ENCODE measurements at regions not wholly inside any gene's neighbourhood (a gene's known extent, or its start where the extent isn't known, plus 50 kb on each side); places are given as distances from the start of the nearest gene placed in this dataset.

GRCh38 chr21:28263974-28264373 is 728.7 kb downstream of the LTN1 start:
- H3K27me3 Mint-ChIP-seq = no peaks in the 10 kb centered on the region
- no peaks in the 10 kb centered on the region for H3K9me3 Mint-ChIP-seq
- no peak overlapping the region for H3K27ac Mint-ChIP-seq
- H3K4me1 Mint-ChIP-seq = no peaks in the 10 kb centered on the region
- no peak for ATAC-seq
- DNase-seq = no peak
- H3K4me3 Mint-ChIP-seq = no peak overlapping the region

- Mint-ChIP-seq H3K4me1 (no peaks in the 10 kb centered on the region), H3K27ac (no peak overlapping the region), H3K27me3 (no peaks in the 10 kb centered on the region), H3K9me3 (no peaks in the 10 kb centered on the region), H3K4me3 (no peak overlapping the region)
- DNase-seq (no peak), ATAC-seq (no peak)
Measured at GRCh38 chr21:28261298-28261697, 731.4 kb downstream of the LTN1 start.

- Mint-ChIP-seq H3K27ac (no peak overlapping the region), H3K9me3 (no peaks in the 10 kb centered on the region), H3K4me3 (no peak overlapping the region), H3K4me1 (no peaks in the 10 kb centered on the region), H3K27me3 (no peaks in the 10 kb centered on the region)
- ATAC-seq (no peak), DNase-seq (no peak)
Measured at GRCh38 chr21:28257276-28257675, 735.4 kb downstream of the LTN1 start.

- Mint-ChIP-seq H3K4me3 (no peak overlapping the region), H3K4me1 (no peaks in the 10 kb centered on the region), H3K9me3 (no peaks in the 10 kb centered on the region), H3K27me3 (no peaks in the 10 kb centered on the region), H3K27ac (no peak overlapping the region)
- DNase-seq (no peak), ATAC-seq (no peak)
Measured at GRCh38 chr21:28256837-28257236, 735.8 kb downstream of the LTN1 start.

GRCh38 chr21:28256420-28256831 is 736.3 kb downstream of the LTN1 start:
- Mint-ChIP-seq H3K27me3 (no peaks in the 10 kb centered on the region), H3K9me3 (no peaks in the 10 kb centered on the region), H3K27ac (no peak overlapping the region), H3K4me3 (no peak overlapping the region), H3K4me1 (no peaks in the 10 kb centered on the region)
- ATAC-seq (no peak), DNase-seq (no peak)

- DNase-seq (no peak), ATAC-seq (no peak)
- no peaks in the 10 kb centered on the region for H3K27me3 Mint-ChIP-seq
- H3K27ac Mint-ChIP-seq = no peak overlapping the region
- H3K4me1 Mint-ChIP-seq = no peaks in the 10 kb centered on the region
- no peak overlapping the region for H3K4me3 Mint-ChIP-seq
- no peaks in the 10 kb centered on the region for H3K9me3 Mint-ChIP-seq
Measured at GRCh38 chr21:28253961-28254360, 738.7 kb downstream of the LTN1 start.

GRCh38 chr21:28253338-28253737 is 739.3 kb downstream of the LTN1 start:
- DNase-seq (no peak), ATAC-seq (no peak)
- Mint-ChIP-seq H3K27ac (no peak overlapping the region), H3K4me3 (no peak overlapping the region), H3K27me3 (no peaks in the 10 kb centered on the region), H3K4me1 (no peaks in the 10 kb centered on the region), H3K9me3 (no peaks in the 10 kb centered on the region)

GRCh38 chr21:28252928-28253327 is 739.7 kb downstream of the LTN1 start:
- Mint-ChIP-seq H3K27me3 (no peaks in the 10 kb centered on the region), H3K4me1 (no peaks in the 10 kb centered on the region), H3K4me3 (no peak overlapping the region), H3K27ac (no peak overlapping the region), H3K9me3 (no peaks in the 10 kb centered on the region)
- ATAC-seq (no peak), DNase-seq (no peak)

- Mint-ChIP-seq H3K27ac (no peak overlapping the region), H3K9me3 (no peaks in the 10 kb centered on the region), H3K4me1 (no peaks in the 10 kb centered on the region), H3K27me3 (no peaks in the 10 kb centered on the region), H3K4me3 (no peak overlapping the region)
- ATAC-seq (no peak), DNase-seq (no peak)
Measured at GRCh38 chr21:28250946-28251345, 741.7 kb downstream of the LTN1 start.

GRCh38 chr21:28247454-28248020 is 745.1 kb downstream of the LTN1 start:
- no peak for DNase-seq
- Mint-ChIP-seq H3K27ac (no peak overlapping the region), H3K4me3 (no peak overlapping the region), H3K4me1 (no peaks in the 10 kb centered on the region), H3K9me3 (no peaks in the 10 kb centered on the region), H3K27me3 (no peaks in the 10 kb centered on the region)
- no peak for ATAC-seq

GRCh38 chr21:28240586-28240985 is 752.1 kb downstream of the LTN1 start:
- no peak for DNase-seq
- H3K27ac Mint-ChIP-seq = no peak overlapping the region
- H3K27me3 Mint-ChIP-seq = no peaks in the 10 kb centered on the region
- no peak for ATAC-seq
- no peak overlapping the region for H3K4me3 Mint-ChIP-seq
- H3K4me1 Mint-ChIP-seq = no peaks in the 10 kb centered on the region
- no peaks in the 10 kb centered on the region for H3K9me3 Mint-ChIP-seq

GRCh38 chr21:28239340-28239739 is 753.3 kb downstream of the LTN1 start:
- H3K4me1 Mint-ChIP-seq = no peaks in the 10 kb centered on the region
- ATAC-seq (no peak), DNase-seq (no peak)
- no peaks in the 10 kb centered on the region for H3K9me3 Mint-ChIP-seq
- no peaks in the 10 kb centered on the region for H3K27me3 Mint-ChIP-seq
- no peak overlapping the region for H3K27ac Mint-ChIP-seq
- H3K4me3 Mint-ChIP-seq = no peak overlapping the region

GRCh38 chr21:28237661-28238060 is 755.0 kb downstream of the LTN1 start:
- Mint-ChIP-seq H3K27me3 (no peaks in the 10 kb centered on the region), H3K9me3 (no peaks in the 10 kb centered on the region), H3K4me1 (no peaks in the 10 kb centered on the region), H3K4me3 (no peak overlapping the region), H3K27ac (no peak overlapping the region)
- DNase-seq = no peak
- ATAC-seq = no peak

GRCh38 chr21:28235169-28235895 is 757.3 kb downstream of the LTN1 start:
- H3K9me3 Mint-ChIP-seq = no peaks in the 10 kb centered on the region
- H3K27ac Mint-ChIP-seq = no peak overlapping the region
- no peaks in the 10 kb centered on the region for H3K27me3 Mint-ChIP-seq
- DNase-seq (no peak), ATAC-seq (peak; percentile 37)
- H3K4me1 Mint-ChIP-seq = no peaks in the 10 kb centered on the region
- H3K4me3 Mint-ChIP-seq = no peak overlapping the region

- H3K4me3 Mint-ChIP-seq = no peak overlapping the region
- ATAC-seq = no peak
Measured at GRCh38 chr21:28234326-28234725, 758.4 kb downstream of the LTN1 start.

GRCh38 chr21:28233536-28234220 is 759.0 kb downstream of the LTN1 start:
- H3K4me1 Mint-ChIP-seq = no peaks in the 10 kb centered on the region
- no peak for DNase-seq
- ATAC-seq = no peak
- H3K9me3 Mint-ChIP-seq = no peaks in the 10 kb centered on the region
- no peak overlapping the region for H3K4me3 Mint-ChIP-seq
- H3K27me3 Mint-ChIP-seq = no peaks in the 10 kb centered on the region
- H3K27ac Mint-ChIP-seq = no peak overlapping the region

More at GRCh38 chr21:28234326-28234725, 758.4 kb downstream of the LTN1 start:
- Mint-ChIP-seq H3K27ac (no peak overlapping the region), H3K4me1 (no peaks in the 10 kb centered on the region), H3K27me3 (no peaks in the 10 kb centered on the region), H3K9me3 (no peaks in the 10 kb centered on the region)
- DNase-seq = no peak
